ENCODE measurements at regions not wholly inside any gene's neighbourhood (a gene's known extent, or its start where the extent isn't known, plus 50 kb on each side); places are given as distances from the start of the nearest gene placed in this dataset.

- no peak for TF ChIP-seq EP300 (IDR thresholded peaks at IDR 0.05; ENCODE audit: low read depth)
- Histone ChIP-seq H3K4me1 (no peaks in the 10 kb centered on the region), H3K4me3 (no peak overlapping the region), H3K27me3 (no peaks in the 10 kb centered on the region), H3K36me3 (no peaks in the 10 kb centered on the region), H3K27ac (no peak overlapping the region), H3K9me3 (no peaks in the 10 kb centered on the region)
- WGBS, 2 donors (ENCODE audit: low coverage in 1 of 2) = 86 to 90% methylated on average over 1 of the region's 1 CpG
- DNase-seq = no peak
- in situ Hi-C loops (cut with MboI; ENCODE audit: low pct_ligation_motif_present in 1 of 4, low pct_unique_long_range_greater_than_20kb in 1 of 4, low sequenced_read_pairs in 3 of 4) (no loop called here), intact Hi-C loops (cut with DNase I; ENCODE audit: low total_unique reads) (no loop called here)
Measured at GRCh38 chr9:25282946-25283345, 395.3 kb downstream of the TUSC1 start.

GRCh38 chr9:25261445-25261844 is 416.8 kb downstream of the TUSC1 start:
- Histone ChIP-seq H3K4me1 (no peaks in the 10 kb centered on the region), H3K4me3 (no peak overlapping the region), H3K27me3 (no peaks in the 10 kb centered on the region), H3K9me3 (no peaks in the 10 kb centered on the region), H3K27ac (no peak overlapping the region), H3K36me3 (no peaks in the 10 kb centered on the region)
- DNase-seq = no peak
- 65 to 85% methylated on average over 3 to 4 of the region's 4 CpGs for WGBS, 2 donors (ENCODE audit: low coverage in 1 of 2)
- in situ Hi-C loops (cut with MboI; ENCODE audit: low pct_ligation_motif_present in 1 of 4, low pct_unique_long_range_greater_than_20kb in 1 of 4, low sequenced_read_pairs in 3 of 4) (no loop called here), intact Hi-C loops (cut with DNase I; ENCODE audit: low total_unique reads) (no loop called here)
- TF ChIP-seq POLR2A (IDR thresholded peaks at IDR 0.05) (no peak), POLR2AphosphoS5 (IDR thresholded peaks at IDR 0.05) (no peak), EP300 (IDR thresholded peaks at IDR 0.05; ENCODE audit: low read depth) (no peak)

DNA sequence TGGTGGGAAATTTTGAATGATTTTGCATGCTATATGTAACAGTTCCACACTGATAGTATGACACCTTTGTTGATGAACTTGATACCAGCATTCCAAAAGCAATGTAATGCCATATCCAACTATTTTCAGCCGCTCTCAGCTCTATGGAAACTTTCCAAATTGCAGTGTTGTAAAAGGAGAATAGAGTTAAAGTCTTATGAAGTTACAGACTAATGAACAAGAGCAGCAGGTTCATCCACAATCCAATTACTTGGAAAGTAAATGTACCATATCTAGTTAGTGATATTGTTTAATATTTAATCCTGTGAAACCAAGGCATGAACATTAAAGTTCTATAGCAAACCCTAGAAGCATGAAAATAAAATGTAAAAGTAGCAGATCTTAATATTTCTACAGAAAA is 418.2 kb downstream of the TUSC1 start:
- DNase-seq = no peak
- no peaks in the 10 kb centered on the region for H3K4me1 ChIP-seq
- no peaks in the 10 kb centered on the region for H3K27me3 ChIP-seq
- H3K9me3 ChIP-seq = no peaks in the 10 kb centered on the region
- in situ Hi-C loops (cut with MboI; ENCODE audit: low pct_ligation_motif_present in 1 of 4, low pct_unique_long_range_greater_than_20kb in 1 of 4, low sequenced_read_pairs in 3 of 4) (no loop called here), intact Hi-C loops (cut with DNase I; ENCODE audit: low total_unique reads) (no loop called here)
- H3K4me3 ChIP-seq = no peak overlapping the region
- WGBS, 2 donors (ENCODE audit: low coverage in 1 of 2) = 0 to 24% methylated on average over 1 of the region's 1 CpG
- no peak for TF ChIP-seq POLR2AphosphoS5 (IDR thresholded peaks at IDR 0.05)
- TF ChIP-seq, protein P1, sequence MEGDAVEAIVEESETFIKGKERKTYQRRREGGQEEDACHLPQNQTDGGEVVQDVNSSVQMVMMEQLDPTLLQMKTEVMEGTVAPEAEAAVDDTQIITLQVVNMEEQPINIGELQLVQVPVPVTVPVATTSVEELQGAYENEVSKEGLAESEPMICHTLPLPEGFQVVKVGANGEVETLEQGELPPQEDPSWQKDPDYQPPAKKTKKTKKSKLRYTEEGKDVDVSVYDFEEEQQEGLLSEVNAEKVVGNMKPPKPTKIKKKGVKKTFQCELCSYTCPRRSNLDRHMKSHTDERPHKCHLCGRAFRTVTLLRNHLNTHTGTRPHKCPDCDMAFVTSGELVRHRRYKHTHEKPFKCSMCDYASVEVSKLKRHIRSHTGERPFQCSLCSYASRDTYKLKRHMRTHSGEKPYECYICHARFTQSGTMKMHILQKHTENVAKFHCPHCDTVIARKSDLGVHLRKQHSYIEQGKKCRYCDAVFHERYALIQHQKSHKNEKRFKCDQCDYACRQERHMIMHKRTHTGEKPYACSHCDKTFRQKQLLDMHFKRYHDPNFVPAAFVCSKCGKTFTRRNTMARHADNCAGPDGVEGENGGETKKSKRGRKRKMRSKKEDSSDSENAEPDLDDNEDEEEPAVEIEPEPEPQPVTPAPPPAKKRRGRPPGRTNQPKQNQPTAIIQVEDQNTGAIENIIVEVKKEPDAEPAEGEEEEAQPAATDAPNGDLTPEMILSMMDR (IDR thresholded peaks at IDR 0.05) = no peak
- TF ChIP-seq EP300 (IDR thresholded peaks at IDR 0.05; ENCODE audit: low read depth) = no peak
- TF ChIP-seq POLR2A (IDR thresholded peaks at IDR 0.05) = no peak
- H3K27ac ChIP-seq = no peak overlapping the region
- no peaks in the 10 kb centered on the region for H3K36me3 ChIP-seq

- in situ Hi-C loops (cut with MboI; ENCODE audit: low pct_ligation_motif_present in 1 of 4, low pct_unique_long_range_greater_than_20kb in 1 of 4, low sequenced_read_pairs in 3 of 4) = no loop called here
- no peak for DNase-seq
- Histone ChIP-seq H3K27me3 (no peaks in the 10 kb centered on the region), H3K4me1 (no peaks in the 10 kb centered on the region), H3K36me3 (no peaks in the 10 kb centered on the region), H3K4me3 (no peak overlapping the region), H3K9me3 (no peaks in the 10 kb centered on the region), H3K27ac (no peak overlapping the region)
- no peak for TF ChIP-seq POLR2A (IDR thresholded peaks at IDR 0.05)
- TF ChIP-seq POLR2AphosphoS5 (IDR thresholded peaks at IDR 0.05) = no peak
- TF ChIP-seq, protein P1 (IDR thresholded peaks at IDR 0.05) = no peak
- no peak for TF ChIP-seq EP300 (IDR thresholded peaks at IDR 0.05; ENCODE audit: low read depth)
- WGBS, 2 donors (ENCODE audit: low coverage in 1 of 2) = 95 to 100% methylated on average over 1 to 5 of the region's 5 CpGs
- intact Hi-C loops (cut with DNase I; ENCODE audit: low total_unique reads) = no loop called here
Measured at GRCh38 chr9:25255216-25255615, 423.0 kb downstream of the TUSC1 start.

DNA sequence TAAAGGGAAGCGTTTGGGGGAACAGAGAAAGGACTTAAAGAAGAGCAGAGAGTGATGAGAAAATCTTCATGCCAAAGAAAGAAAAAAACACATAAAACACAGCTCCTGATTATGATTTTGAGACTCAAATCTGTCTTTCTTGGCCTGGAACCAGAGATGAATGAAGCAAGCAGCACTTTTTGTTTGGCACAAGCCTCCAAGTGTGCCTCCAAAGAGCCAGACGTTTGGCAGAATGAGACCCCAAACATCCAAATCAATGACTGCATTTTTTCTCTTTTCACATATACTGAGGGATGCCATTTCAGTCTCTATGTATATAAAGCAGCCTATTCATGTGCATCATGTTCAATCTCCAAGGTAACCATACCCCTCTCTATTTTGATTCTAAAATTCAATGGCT is 424.2 kb downstream of the TUSC1 start:
- Histone ChIP-seq H3K36me3 (no peaks in the 10 kb centered on the region), H3K9me3 (no peaks in the 10 kb centered on the region), H3K27me3 (no peaks in the 10 kb centered on the region), H3K4me3 (no peak overlapping the region), H3K4me1 (no peaks in the 10 kb centered on the region), H3K27ac (no peak overlapping the region)
- 38 to 47% methylated on average over 2 of the region's 2 CpGs for WGBS, 2 donors (ENCODE audit: low coverage in 1 of 2)
- TF ChIP-seq POLR2AphosphoS5 (IDR thresholded peaks at IDR 0.05) = no peak
- TF ChIP-seq, protein P1 (IDR thresholded peaks at IDR 0.05) = no peak
- no peak for TF ChIP-seq POLR2A (IDR thresholded peaks at IDR 0.05)
- no peak for TF ChIP-seq EP300 (IDR thresholded peaks at IDR 0.05; ENCODE audit: low read depth)
- in situ Hi-C loops (cut with MboI; ENCODE audit: low pct_ligation_motif_present in 1 of 4, low pct_unique_long_range_greater_than_20kb in 1 of 4, low sequenced_read_pairs in 3 of 4) = no loop called here
- DNase-seq = no peak
- intact Hi-C loops (cut with DNase I; ENCODE audit: low total_unique reads) = no loop called here

Data from transverse colon (tissue), 4 donors.